ENCODE measurements at regions not wholly inside any gene's neighbourhood (a gene's known extent, or its start where the extent isn't known, plus 50 kb on each side); places are given as distances from the start of the nearest gene placed in this dataset.

- TF ChIP-seq SRF (IDR thresholded peaks at IDR 0.05; ENCODE audit: low read depth in 2 of 2, low read length in 2 of 2) (no peak), CTCF (IDR thresholded peaks at IDR 0.05 in 2 of 3, conservative IDR thresholded peaks at IDR 0.05 in 1 of 3; ENCODE audit: control insufficient read depth in 2 of 3, extremely low read depth in 1 of 3, insufficient read depth in 1 of 3, low read depth in 3 of 3, low read length in 3 of 3) (no peak), HSF1 (IDR thresholded peaks at IDR 0.05; ENCODE audit: low read depth, low read length) (no peak), NR2C2 (IDR thresholded peaks at IDR 0.05; ENCODE audit: borderline replicate concordance, control insufficient read depth, insufficient read length, low read depth) (no peak), JUND (IDR thresholded peaks at IDR 0.05; ENCODE audit: low read depth, low read length) (no peak), MYB (IDR thresholded peaks at IDR 0.05; ENCODE audit: borderline replicate concordance, low read depth, low read length) (no peak), POLR2A (IDR thresholded peaks at IDR 0.05; ENCODE audit: low read depth, low read length) (no peak), CHD2 (IDR thresholded peaks at IDR 0.05; ENCODE audit: borderline replicate concordance, low read depth, low read length) (no peak)
These were observed 96.8 kb upstream of the ATXN1 start for GRCh38 chr6:16857969-16858592.
